ENCODE measurements at regions not wholly inside any gene's neighbourhood (a gene's known extent, or its start where the extent isn't known, plus 50 kb on each side); places are given as distances from the start of the nearest gene placed in this dataset.
"Not testable (repeated sequence)": the region's sequence is repeated elsewhere in the genome, so short reads cannot be mapped to it uniquely, and the experiment has no call there.

GRCh38 chr12:20057398-20057797, 310.9 kb upstream of the PDE3A start:
- intact Hi-C loops (cut with DNase I), result no loop called here
- ATAC-seq (no peak), DNase-seq (ENCODE audit: missing footprints) (no peak)

GRCh38 chr12:20063116-20063515, 305.2 kb upstream of the PDE3A start:
- ATAC-seq, result no peak
- intact Hi-C loops (cut with DNase I), result no loop called here
- no peak for DNase-seq (ENCODE audit: missing footprints)

GRCh38 chr12:20077618-20078017, 290.7 kb upstream of the PDE3A start:
- ATAC-seq, result peak; percentile 46
- no peak for DNase-seq (ENCODE audit: missing footprints)
- intact Hi-C loops (cut with DNase I), result no loop called here

- no peak for DNase-seq (ENCODE audit: missing footprints)
- no peak for ATAC-seq
- intact Hi-C loops (cut with DNase I), result no loop called here
Observed at GRCh38 chr12:20089077-20089476, 279.3 kb upstream of the PDE3A start.

- ATAC-seq; DNase-seq (ENCODE audit: missing footprints); intact Hi-C loops (cut with DNase I): not testable (repeated sequence)
Observed at GRCh38 chr12:20093190-20093810, 275.0 kb upstream of the PDE3A start.

GRCh38 chr12:20096430-20096829, 271.9 kb upstream of the PDE3A start:
- no peak for DNase-seq (ENCODE audit: missing footprints)
- ATAC-seq, result no peak
- intact Hi-C loops (cut with DNase I), result no loop called here

GRCh38 chr12:20097626-20098025, 270.7 kb upstream of the PDE3A start:
- no peak for DNase-seq (ENCODE audit: missing footprints)
- intact Hi-C loops (cut with DNase I), result no loop called here
- no peak for ATAC-seq

- ATAC-seq, result no peak
- intact Hi-C loops (cut with DNase I), result no loop called here
- DNase-seq (ENCODE audit: missing footprints), result no peak
Observed at GRCh38 chr12:20099395-20100183, 268.7 kb upstream of the PDE3A start.

- intact Hi-C loops (cut with DNase I), result no loop called here
- ATAC-seq (peak; percentile 85), DNase-seq (ENCODE audit: missing footprints) (no peak)
Observed at GRCh38 chr12:20101046-20101445, 267.3 kb upstream of the PDE3A start.

- ATAC-seq (no peak), DNase-seq (ENCODE audit: missing footprints) (no peak)
- intact Hi-C loops (cut with DNase I), result no loop called here
Observed at GRCh38 chr12:20105943-20106342, 262.4 kb upstream of the PDE3A start.

GRCh38 chr12:20109676-20110075, 258.7 kb upstream of the PDE3A start:
- intact Hi-C loops (cut with DNase I), result no loop called here
- DNase-seq (ENCODE audit: missing footprints) (no peak), ATAC-seq (no peak)

GRCh38 chr12:20115371-20115770, 253.0 kb upstream of the PDE3A start:
- DNase-seq (ENCODE audit: missing footprints); ATAC-seq; intact Hi-C loops (cut with DNase I): not testable (repeated sequence)

GRCh38 chr12:20119596-20120402, 248.5 kb upstream of the PDE3A start:
- intact Hi-C loops (cut with DNase I), result no loop called here
- DNase-seq (ENCODE audit: missing footprints), result no peak
- peak; percentile 72 for ATAC-seq

- intact Hi-C loops (cut with DNase I), result no loop called here
- no peak for DNase-seq (ENCODE audit: missing footprints)
- ATAC-seq, result no peak
Observed at GRCh38 chr12:20120403-20120725, 248.0 kb upstream of the PDE3A start.

- intact Hi-C loops (cut with DNase I), result no loop called here
- ATAC-seq (no peak), DNase-seq (ENCODE audit: missing footprints) (no peak)
Observed at GRCh38 chr12:20122274-20122673, 246.1 kb upstream of the PDE3A start.

GRCh38 chr12:20123465-20123864, 244.9 kb upstream of the PDE3A start:
- DNase-seq (ENCODE audit: missing footprints) (no peak), ATAC-seq (no peak)
- intact Hi-C loops (cut with DNase I), result no loop called here

- DNase-seq (ENCODE audit: missing footprints), result no peak
Observed at GRCh38 chr12:20125276-20125798, 243.0 kb upstream of the PDE3A start.

GRCh38 chr12:20126601-20127000, 241.7 kb upstream of the PDE3A start:
- DNase-seq (ENCODE audit: missing footprints) (no peak), ATAC-seq (no peak)
- intact Hi-C loops (cut with DNase I), result no loop called here

More at GRCh38 chr12:20125276-20125798, 243.0 kb upstream of the PDE3A start:
- ATAC-seq, result peak; percentile 88
- intact Hi-C loops (cut with DNase I), result no loop called here

GRCh38 chr12:20127413-20127812, 240.9 kb upstream of the PDE3A start:
- DNase-seq (ENCODE audit: missing footprints) (no peak), ATAC-seq (no peak)
- intact Hi-C loops (cut with DNase I), result no loop called here

- no peak for ATAC-seq
- intact Hi-C loops (cut with DNase I), result no loop called here
- no peak for DNase-seq (ENCODE audit: missing footprints)
Observed at GRCh38 chr12:20128928-20129327, 239.4 kb upstream of the PDE3A start.

All from Right ventricle myocardium inferior (tissue), 1 donor.